Nephron progenitor cell (in vitro differentiated cells): ENCODE measurements at regions not wholly inside any gene's neighbourhood (a gene's known extent, or its start where the extent isn't known, plus 50 kb on each side); places are given as distances from the start of the nearest gene placed in this dataset.

ENCODE experiments used
- DNase-seq: peaks from one replicate; pipeline ENCODE4 v3.0.0; 2021
- H3K27ac Mint-ChIP-seq: 2 replicates; pipeline ENCODE4 v1.8.0; 2021; ENCODE audit warnings: mild to moderate bottlenecking, moderate library complexity, mixed read lengths
- H3K27me3 Mint-ChIP-seq: 2 replicates; pipeline ENCODE4 v1.8.0; 2021; ENCODE audit warnings: mild to moderate bottlenecking, low read depth, mixed read lengths; ENCODE audit not compliant: poor library complexity
- H3K36me3 Mint-ChIP-seq: 2 replicates; pipeline ENCODE4 v1.8.0; 2021; ENCODE audit warnings: low read depth, mixed read lengths
- H3K4me1 Mint-ChIP-seq: 2 replicates; pipeline ENCODE4 v1.8.0; 2021; ENCODE audit warnings: mixed read lengths
- H3K4me3 Mint-ChIP-seq: 2 replicates; pipeline ENCODE4 v1.8.0; 2021; ENCODE audit warnings: mild to moderate bottlenecking, moderate library complexity, mixed read lengths
- H3K9me3 Mint-ChIP-seq: 2 replicates; pipeline ENCODE4 v1.8.0; 2021; ENCODE audit warnings: mild to moderate bottlenecking, moderate library complexity, mixed read lengths
- TF ChIP-seq, protein P1 (sequence below): fragments of 200-600 bp; sonication (generic); IDR thresholded peaks from 2 replicates; pipeline ENCODE4 v1.5.0; 2021; ENCODE audit warnings: antibody characterized with exemption

DNA sequence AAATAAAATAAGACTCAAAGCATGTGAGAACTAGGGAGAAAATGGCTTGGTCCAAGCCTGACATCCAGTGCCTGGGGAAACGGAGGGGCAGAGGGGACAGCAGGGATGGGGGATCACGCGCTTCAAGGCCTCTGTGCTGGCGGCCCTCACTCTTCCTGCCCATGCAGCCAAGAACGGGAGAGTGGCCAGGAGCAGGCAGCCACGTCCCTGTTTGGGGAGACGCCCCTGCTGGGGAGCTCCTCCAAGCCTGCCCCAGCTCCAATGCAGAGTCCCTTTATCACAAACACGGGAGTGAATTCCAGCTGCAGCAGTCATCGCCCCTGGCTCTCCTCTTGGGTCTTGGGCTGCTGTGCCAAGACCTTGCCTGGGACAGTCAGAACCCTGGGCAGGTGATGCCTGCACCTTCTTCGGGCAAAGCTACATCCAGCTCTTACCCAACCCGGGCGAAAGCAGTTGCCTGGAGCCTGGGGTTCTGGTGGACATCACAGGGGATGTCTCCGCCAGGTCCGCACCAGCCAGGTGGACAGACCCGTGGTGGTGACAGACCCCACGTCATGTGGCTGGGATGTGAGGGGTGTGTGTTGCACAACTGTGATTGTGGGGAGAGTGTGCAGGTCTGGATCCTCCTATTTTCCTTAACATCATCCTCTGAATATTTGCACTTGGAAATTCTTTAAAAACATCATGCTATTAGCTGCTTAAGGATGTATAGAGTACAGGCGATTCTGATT is 1391.3 kb downstream of the BRD1 start:
- no peaks in the 10 kb centered on the region for H3K4me1 Mint-ChIP-seq
- H3K27ac Mint-ChIP-seq = no peak overlapping the region
- no peak overlapping the region for H3K4me3 Mint-ChIP-seq
- H3K9me3 Mint-ChIP-seq = no peaks in the 10 kb centered on the region
- no peak for DNase-seq
- H3K36me3 Mint-ChIP-seq = no peaks in the 10 kb centered on the region
- H3K27me3 Mint-ChIP-seq = peaks cover 14% of the 10 kb centered on the region
- TF ChIP-seq, protein P1, sequence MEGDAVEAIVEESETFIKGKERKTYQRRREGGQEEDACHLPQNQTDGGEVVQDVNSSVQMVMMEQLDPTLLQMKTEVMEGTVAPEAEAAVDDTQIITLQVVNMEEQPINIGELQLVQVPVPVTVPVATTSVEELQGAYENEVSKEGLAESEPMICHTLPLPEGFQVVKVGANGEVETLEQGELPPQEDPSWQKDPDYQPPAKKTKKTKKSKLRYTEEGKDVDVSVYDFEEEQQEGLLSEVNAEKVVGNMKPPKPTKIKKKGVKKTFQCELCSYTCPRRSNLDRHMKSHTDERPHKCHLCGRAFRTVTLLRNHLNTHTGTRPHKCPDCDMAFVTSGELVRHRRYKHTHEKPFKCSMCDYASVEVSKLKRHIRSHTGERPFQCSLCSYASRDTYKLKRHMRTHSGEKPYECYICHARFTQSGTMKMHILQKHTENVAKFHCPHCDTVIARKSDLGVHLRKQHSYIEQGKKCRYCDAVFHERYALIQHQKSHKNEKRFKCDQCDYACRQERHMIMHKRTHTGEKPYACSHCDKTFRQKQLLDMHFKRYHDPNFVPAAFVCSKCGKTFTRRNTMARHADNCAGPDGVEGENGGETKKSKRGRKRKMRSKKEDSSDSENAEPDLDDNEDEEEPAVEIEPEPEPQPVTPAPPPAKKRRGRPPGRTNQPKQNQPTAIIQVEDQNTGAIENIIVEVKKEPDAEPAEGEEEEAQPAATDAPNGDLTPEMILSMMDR = no peak

DNA sequence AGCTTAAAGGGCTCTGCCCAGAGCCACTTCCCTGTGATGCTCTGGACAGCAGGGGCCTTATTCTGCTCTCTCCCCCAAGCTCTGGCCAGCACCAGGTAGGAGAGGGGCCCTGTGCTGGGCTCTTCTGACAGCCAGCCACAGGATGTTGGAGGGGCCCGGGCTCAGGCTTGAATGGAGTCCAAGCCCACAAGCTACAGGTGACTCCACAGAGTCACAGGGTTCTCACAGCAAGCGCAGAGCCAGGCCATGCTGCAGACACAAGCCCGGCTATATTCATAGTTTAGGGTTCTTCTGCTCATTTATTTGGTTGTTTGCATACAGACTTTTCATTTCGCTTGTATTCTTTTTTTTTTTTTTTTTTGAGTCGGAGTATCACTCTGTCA is 1392.8 kb downstream of the BRD1 start:
- DNase-seq = no peak
- H3K36me3 Mint-ChIP-seq = no peaks in the 10 kb centered on the region
- no peaks in the 10 kb centered on the region for H3K4me1 Mint-ChIP-seq
- peaks cover 11% of the 10 kb centered on the region for H3K27me3 Mint-ChIP-seq
- no peaks in the 10 kb centered on the region for H3K9me3 Mint-ChIP-seq
- H3K4me3 Mint-ChIP-seq = no peak overlapping the region
- TF ChIP-seq, protein P1 = no peak
- H3K27ac Mint-ChIP-seq = no peak overlapping the region

DNA sequence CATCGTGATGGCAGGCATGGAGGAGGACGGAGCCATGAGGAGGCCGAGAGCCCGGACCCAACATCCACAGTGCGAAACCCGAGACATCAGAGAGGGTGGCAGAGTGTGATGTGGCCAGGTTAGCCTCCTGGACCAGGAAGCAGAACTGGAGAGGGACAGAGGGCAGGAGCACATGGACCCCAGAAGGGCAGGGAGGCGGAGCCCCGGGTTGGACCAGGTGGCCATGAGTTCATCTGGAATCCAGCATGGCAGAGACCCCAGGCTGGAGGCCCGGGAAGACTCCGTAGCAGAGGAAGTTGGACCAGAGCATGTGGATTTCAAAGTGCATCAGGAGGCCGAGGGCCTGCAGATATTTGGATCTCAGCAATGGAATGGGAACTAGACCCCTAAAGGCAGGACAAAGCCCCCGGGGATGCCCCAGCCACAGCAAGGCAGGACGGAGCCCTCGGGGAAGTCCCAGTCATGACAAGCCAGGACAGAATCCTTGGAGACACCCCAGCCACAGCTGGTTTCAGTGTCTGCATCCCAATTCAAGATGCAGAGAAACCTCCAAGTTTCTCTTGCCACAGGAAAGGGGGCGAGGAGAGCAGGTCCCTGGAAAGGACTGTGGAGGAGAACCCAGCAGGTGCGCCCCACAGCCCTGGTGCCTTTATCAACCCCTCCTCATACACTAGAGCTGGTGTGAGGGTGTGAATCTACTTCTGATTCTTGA is 1393.4 kb downstream of the BRD1 start:
- TF ChIP-seq, protein P1 = no peak
- DNase-seq = no peak
- Mint-ChIP-seq H3K9me3 (no peaks in the 10 kb centered on the region), H3K36me3 (no peaks in the 10 kb centered on the region), H3K27me3 (peaks cover 11% of the 10 kb centered on the region), H3K4me3 (no peak overlapping the region), H3K4me1 (no peaks in the 10 kb centered on the region), H3K27ac (no peak overlapping the region)

DNA sequence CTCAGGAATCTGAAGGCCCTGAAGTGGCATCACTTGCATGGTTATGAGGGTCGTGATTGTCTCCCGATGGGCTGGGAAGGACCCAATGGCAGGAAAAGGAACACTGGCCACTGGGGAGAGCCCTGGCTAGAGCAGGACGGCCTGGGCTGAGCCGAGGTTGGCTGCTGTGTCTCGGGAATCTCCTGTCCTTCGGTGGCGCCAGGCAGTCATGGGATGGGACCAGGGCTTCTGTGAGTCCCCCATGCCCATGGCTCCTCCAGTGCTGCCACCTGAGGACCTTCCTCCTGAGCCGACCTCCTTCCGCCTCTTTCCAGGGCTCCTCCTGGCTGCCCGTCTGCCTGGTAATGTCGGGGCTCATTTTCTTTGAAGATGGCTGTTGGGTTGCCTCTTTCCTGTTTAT is 1394.0 kb downstream of the BRD1 start:
- Mint-ChIP-seq H3K27me3 (peaks cover 11% of the 10 kb centered on the region), H3K4me3 (no peak overlapping the region), H3K9me3 (no peaks in the 10 kb centered on the region), H3K36me3 (no peaks in the 10 kb centered on the region), H3K27ac (peak overlapping the region; percentile 47), H3K4me1 (no peaks in the 10 kb centered on the region)
- no peak for DNase-seq
- TF ChIP-seq, protein P1 = no peak

DNA sequence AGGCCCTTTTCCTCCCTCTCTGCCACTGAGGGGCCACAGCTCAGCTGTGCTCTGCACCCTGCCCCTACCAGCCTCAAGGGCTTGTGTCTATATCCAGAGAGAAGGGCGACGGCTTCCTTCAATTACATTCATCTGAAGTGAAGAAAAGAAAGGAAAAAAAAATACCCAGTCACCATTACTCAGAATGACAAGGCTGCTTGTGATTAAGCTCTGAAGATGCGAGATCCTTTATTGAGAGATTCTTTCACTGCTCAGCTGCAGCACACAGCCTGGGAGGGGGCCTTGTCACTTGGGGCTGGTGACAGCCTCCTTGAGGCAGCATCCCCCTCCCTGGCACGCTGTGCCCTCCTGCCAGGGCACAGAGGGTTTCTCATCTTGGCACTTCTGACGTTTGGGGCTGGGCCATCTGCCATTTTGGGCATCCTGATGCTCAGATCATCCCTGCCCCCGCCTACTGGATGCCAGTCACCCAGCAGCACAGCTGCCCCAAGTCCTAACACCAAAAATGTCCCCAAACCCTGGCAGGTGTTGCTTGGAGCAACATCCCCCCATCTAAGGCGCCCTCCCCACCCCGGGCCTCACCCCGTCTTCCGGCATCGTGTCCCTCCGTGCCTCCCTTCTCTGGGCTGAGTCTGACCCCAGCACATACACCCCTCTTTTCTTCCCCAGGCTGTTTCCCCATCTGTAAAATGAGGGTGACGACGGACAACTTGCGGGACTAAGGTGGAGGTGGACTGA is 1394.7 kb downstream of the BRD1 start:
- TF ChIP-seq, protein P1 = no peak
- Mint-ChIP-seq H3K36me3 (no peaks in the 10 kb centered on the region), H3K4me1 (no peaks in the 10 kb centered on the region), H3K27ac (no peak overlapping the region), H3K4me3 (no peak overlapping the region), H3K9me3 (no peaks in the 10 kb centered on the region), H3K27me3 (peaks cover 11% of the 10 kb centered on the region)
- no peak for DNase-seq
